ENCODE measurements at regions not wholly inside any gene's neighbourhood (a gene's known extent, or its start where the extent isn't known, plus 50 kb on each side); places are given as distances from the start of the nearest gene placed in this dataset.

- TF ChIP-seq CTCF (IDR thresholded peaks at IDR 0.05; ENCODE audit: borderline replicate concordance, extremely low read depth, low read length, poor library complexity, severe bottlenecking) (no peak), EZH2 (IDR thresholded peaks at IDR 0.05; ENCODE audit: borderline replicate concordance, low read depth, low read length, severe bottlenecking) (no peak)
Measured at GRCh38 chr3:157671656-157672055, 168.4 kb upstream of the VEPH1 start.
